Spleen (tissue), 11 donors: ENCODE measurements at regions not wholly inside any gene's neighbourhood (a gene's known extent, or its start where the extent isn't known, plus 50 kb on each side); places are given as distances from the start of the nearest gene placed in this dataset.
"Not testable (repeated sequence)": the region's sequence is repeated elsewhere in the genome, so short reads cannot be mapped to it uniquely, and the experiment has no call there.

Experiments
- DNase-seq: peaks from one replicate; pipeline ENCODE4 v3.0.0-alpha.2; 2020
- H3K27ac ChIP-seq, 8 donors: fragments of 200-600 bp; sonication (generic) in 7 of 8; 1 replicate in 4 of 8; 2 replicates in 4 of 8; pipeline versions ENCODE4 v1.5.0 to v1.8.0; 2016 to 2021; ENCODE audit warnings: inconsistent platforms in 4 of 8, mild to moderate bottlenecking in 4 of 8, moderate library complexity in 1 of 8
- H3K27me3 ChIP-seq, 7 donors: fragments of 200-600 bp; sonication (generic) in 6 of 7; replicated peaks in 1 of 7; 1 replicate in 4 of 7; 2 replicates in 3 of 7; pipeline versions ENCODE4 v1.5.0 to v1.8.0; 2016 to 2021; ENCODE audit warnings: inconsistent platforms in 3 of 7, mild to moderate bottlenecking in 1 of 7
- H3K36me3 ChIP-seq, 6 donors: fragments of 200-600 bp; sonication (generic) in 5 of 6; 1 replicate in 4 of 6; 2 replicates in 2 of 6; pipeline versions ENCODE4 v1.5.0 to v1.8.0; 2016 to 2021; ENCODE audit warnings: inconsistent platforms in 2 of 6
- H3K4me1 ChIP-seq, 6 donors: fragments of 200-600 bp; sonication (generic) in 5 of 6; 1 replicate in 3 of 6; 2 replicates in 3 of 6; pipeline versions ENCODE4 v1.5.0 to v1.8.0; 2016 to 2021; ENCODE audit warnings: inconsistent platforms in 3 of 6
- H3K4me3 ChIP-seq, 8 donors: fragments of 200-600 bp; sonication (generic) in 7 of 8; 1 replicate in 4 of 8; 2 replicates in 4 of 8; pipeline versions ENCODE4 v1.5.0 to v1.8.0; 2016 to 2021; ENCODE audit warnings: inconsistent platforms in 4 of 8, mild to moderate bottlenecking in 4 of 8, moderate library complexity in 2 of 8
- H3K9me3 ChIP-seq, 8 donors: fragments of 200-600 bp; sonication (generic) in 7 of 8; 1 replicate in 4 of 8; 2 replicates in 4 of 8; pipeline versions ENCODE4 v1.5.0 to v1.8.0; 2016 to 2021; ENCODE audit warnings: inconsistent platforms in 4 of 8
- POLR2A ChIP-seq, 3 donors: fragments of 450-650 bp; IDR thresholded peaks; one replicate each; pipeline ENCODE4 v1.5.1; 2017; ENCODE audit warnings: antibody characterized with exemption in 3 of 3, mild to moderate bottlenecking in 1 of 3
- POLR2AphosphoS5 ChIP-seq, 3 donors: sonication (generic); formaldehyde crosslinking; IDR thresholded peaks; one replicate each; pipeline ENCODE4 v1.5.1; 2017; ENCODE audit warnings: antibody characterized with exemption in 3 of 3
- WGBS, 5 donors: extraction: QIAGEN DNeasy Blood & Tissue Kit in 3 of 5; methylation state at CpG; one replicate each; pipeline versions ENCODE4 v1.1.5 to v1.1.7; 2013 to 2018; 5-methylcytosine and 5-hydroxymethylcytosine counted together
- intact Hi-C: fragments of 100-400 bp; cut with DNase I; formaldehyde crosslinking; loops from one replicate; pipeline ENCODE4 v1.15.0; 2023; ENCODE audit warnings: low total_unique reads
- TF ChIP-seq, protein P1 (sequence below), 11 experiments: fragments of 200-600 bp in 7 of 11; fragments of 450-650 bp in 4 of 11; sonication (generic) in 4 of 11; IDR thresholded peaks in 8 of 11; conservative IDR thresholded peaks in 3 of 11; 1 replicate in 7 of 11; 2 replicates in 4 of 11; pipeline versions ENCODE4 v1.4.0 to v1.8.0; 2016 to 2021; ENCODE audit warnings: antibody characterized with exemption in 11 of 11, inconsistent platforms in 4 of 11, mild to moderate bottlenecking in 1 of 11
- donor health status: healthy with polysubstance abuse.
- donor health status: DM: no; HTN: no; CAD: no; lungs with moderate emphysema.
- donor health status: DM: no; HTN: no; CAD: no.
- donor health status: Bipolar disorder and iron deficiency.
- donor health status: healthy.
- donor health status: DM: no; HTN: no; CAD: no.
- donor health status: DM: yes; HTN: yes; CAD: no.

DNA sequence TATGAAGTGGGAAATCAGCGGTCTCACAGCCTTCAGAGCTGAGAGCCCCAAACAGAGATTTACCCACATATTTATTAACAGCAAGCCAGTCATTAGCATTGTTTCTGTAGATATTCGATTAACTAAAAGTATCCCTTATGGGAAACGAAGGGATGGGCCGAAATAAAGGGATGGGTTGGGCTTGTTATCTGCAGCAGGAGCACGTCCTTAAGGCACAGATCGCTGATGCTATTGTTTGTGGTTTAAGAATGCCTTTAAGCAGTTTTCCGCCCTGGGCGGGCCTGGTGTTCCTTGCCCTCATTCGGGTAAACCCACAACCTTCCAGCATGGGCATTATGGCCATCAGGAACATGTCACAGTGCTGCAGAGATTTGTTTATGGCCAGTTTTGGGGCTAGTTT lies 580.3 kb upstream of the CHD1 start:
- 76 to 88% (median 80%) methylated on average over 9 of the region's 9 CpGs for WGBS, 5 donors

DNA sequence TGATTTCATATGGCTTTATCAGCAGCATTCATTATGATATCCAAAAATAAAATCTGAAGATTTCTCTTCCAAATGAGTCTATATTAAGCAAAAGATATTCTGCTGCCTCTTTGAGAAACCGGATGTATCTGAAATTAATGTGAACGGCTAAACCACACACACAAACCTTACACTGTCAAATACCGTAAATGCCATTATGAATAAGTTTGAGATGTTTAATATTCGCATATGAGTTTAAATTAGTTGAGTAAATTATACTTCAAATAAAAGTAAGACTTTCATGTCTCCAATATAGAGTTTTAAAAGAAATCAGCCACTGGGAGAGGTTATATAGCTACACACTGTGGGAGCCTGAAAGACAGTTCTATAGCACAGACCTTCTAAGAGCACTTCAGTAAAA lies 566.6 kb upstream of the CHD1 start:
- H3K4me1 ChIP-seq, H3K27ac ChIP-seq, H3K27me3 ChIP-seq, DNase-seq, H3K4me3 ChIP-seq, intact Hi-C loops, H3K36me3 ChIP-seq, H3K9me3 ChIP-seq: not testable (repeated sequence)
- WGBS, 5 donors, result 76 to 92% (median 84%) methylated on average over 4 of the region's 4 CpGs

More for the DNA sequence above, 580.3 kb upstream of the CHD1 start:
- DNase-seq, H3K4me1 ChIP-seq, H3K27ac ChIP-seq, intact Hi-C loops, H3K36me3 ChIP-seq, H3K27me3 ChIP-seq, H3K4me3 ChIP-seq: not testable (repeated sequence)
- peaks cover 0 to 30% (median 14%) of the 10 kb centered on the region in 8 donors for H3K9me3 ChIP-seq

DNA sequence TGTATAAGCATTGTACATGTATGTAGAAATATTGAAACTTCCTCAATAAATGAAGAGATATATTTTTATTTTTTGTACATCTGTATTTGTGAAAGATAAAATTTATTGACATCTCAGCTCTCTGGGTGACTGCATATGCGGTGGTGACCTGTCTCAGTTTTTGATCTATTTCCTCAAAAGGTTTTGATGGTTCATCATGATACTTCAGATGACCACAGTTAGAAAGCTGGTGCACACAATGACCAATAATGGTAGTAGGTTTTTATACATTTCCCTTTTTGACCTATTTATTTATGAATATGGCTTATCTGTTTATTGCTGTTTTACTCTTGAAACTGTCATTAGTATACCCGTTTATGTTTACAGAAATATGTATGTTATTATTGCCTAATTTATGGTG lies 549.6 kb upstream of the CHD1 start:
- WGBS, 5 donors, result 59 to 93% (median 82%) methylated on average over 2 of the region's 2 CpGs
- H3K4me1 ChIP-seq, H3K4me3 ChIP-seq, H3K9me3 ChIP-seq, DNase-seq, H3K36me3 ChIP-seq, H3K27ac ChIP-seq, H3K27me3 ChIP-seq, intact Hi-C loops: not testable (repeated sequence)

DNA sequence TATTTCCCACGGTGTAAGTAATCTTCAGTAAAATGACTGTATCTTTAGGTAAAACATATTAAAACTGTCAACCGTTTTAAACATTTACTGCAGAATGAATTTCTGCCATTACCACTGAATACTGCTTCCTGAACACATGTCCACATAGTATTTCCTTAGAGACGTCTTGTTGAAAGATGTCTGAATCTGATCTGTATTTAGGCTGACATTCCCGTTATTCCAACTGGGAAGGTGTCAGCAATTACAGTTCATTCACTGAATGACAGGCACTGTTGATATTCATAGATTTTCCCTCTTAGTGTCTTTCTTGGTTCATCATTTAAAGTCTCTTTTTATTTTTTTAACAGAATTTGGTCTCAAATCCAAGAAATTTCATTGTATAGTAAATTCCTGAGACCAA lies 544.5 kb upstream of the CHD1 start:
- intact Hi-C loops, H3K4me3 ChIP-seq, H3K27me3 ChIP-seq, DNase-seq, H3K36me3 ChIP-seq, H3K27ac ChIP-seq, H3K4me1 ChIP-seq, H3K9me3 ChIP-seq: not testable (repeated sequence)
- WGBS, 5 donors, result 27 to 53% (median 40%) methylated on average over 4 of the region's 4 CpGs

DNA sequence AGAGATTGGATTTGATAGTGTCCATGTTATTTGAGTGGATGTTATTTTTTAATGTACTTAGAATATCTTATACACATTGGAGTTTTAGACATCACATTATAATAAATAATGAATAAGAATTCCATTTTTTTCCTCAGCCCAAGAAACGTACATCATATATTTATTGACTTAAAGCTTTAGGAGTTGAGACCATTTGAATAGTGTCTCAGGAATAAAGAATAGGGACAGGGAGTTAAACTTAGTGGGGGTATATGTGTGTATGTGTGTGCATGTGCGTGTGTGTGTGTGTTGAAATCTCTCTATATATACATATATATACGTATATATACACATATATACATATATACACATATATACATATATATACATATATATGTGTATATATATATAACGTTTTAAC lies 542.9 kb upstream of the CHD1 start:
- intact Hi-C loops, H3K27me3 ChIP-seq, H3K36me3 ChIP-seq, H3K4me1 ChIP-seq, H3K27ac ChIP-seq, H3K9me3 ChIP-seq, H3K4me3 ChIP-seq, DNase-seq: not testable (repeated sequence)
- WGBS, 5 donors, result 62 to 87% (median 73%) methylated on average over 4 of the region's 4 CpGs

DNA sequence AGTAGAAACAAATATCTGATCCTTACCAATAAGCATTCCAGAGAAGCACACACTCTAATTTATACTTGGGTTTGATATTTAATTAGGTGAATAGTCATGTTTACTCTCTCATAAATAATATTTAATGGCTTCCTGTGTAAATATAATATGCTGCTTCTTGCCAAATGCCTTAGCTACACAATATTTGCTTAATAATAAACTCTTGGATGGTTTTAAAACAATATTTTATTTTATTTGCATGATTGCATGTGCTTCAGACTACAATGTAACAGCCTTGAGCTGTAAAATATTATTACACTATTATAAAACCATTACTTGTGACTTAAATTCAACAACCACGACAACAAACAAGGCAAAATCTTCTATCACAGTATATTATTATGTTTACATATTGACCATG lies 542.4 kb upstream of the CHD1 start:
- H3K27me3 ChIP-seq, H3K36me3 ChIP-seq, H3K4me3 ChIP-seq, H3K4me1 ChIP-seq, intact Hi-C loops, H3K27ac ChIP-seq, DNase-seq, H3K9me3 ChIP-seq: not testable (repeated sequence)
- 72 to 95% (median 84%) methylated on average over 1 of the region's 1 CpG for WGBS, 5 donors

DNA sequence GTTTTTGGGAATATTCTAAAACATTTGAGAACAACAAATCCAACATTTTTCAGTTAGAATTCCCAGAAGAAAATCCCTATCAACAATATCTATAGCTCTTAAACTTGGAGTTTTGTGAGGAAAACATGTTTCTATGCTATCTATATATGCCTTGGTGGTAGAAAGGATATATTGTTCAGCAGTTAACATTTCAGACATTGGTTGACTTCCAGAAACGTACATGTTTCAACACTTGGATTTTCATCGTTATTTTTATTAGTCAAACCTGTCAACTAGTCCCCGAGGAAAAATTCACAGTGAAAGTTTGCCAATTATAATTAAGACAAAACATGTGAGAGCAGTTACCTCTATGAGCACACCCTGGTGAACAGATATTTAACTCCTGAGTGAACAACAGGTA lies 541.8 kb upstream of the CHD1 start:
- H3K27ac ChIP-seq, H3K4me1 ChIP-seq, H3K9me3 ChIP-seq, DNase-seq, H3K4me3 ChIP-seq, H3K36me3 ChIP-seq, H3K27me3 ChIP-seq, intact Hi-C loops: not testable (repeated sequence)
- 68 to 90% (median 72%) methylated on average over 3 of the region's 3 CpGs for WGBS, 5 donors

DNA sequence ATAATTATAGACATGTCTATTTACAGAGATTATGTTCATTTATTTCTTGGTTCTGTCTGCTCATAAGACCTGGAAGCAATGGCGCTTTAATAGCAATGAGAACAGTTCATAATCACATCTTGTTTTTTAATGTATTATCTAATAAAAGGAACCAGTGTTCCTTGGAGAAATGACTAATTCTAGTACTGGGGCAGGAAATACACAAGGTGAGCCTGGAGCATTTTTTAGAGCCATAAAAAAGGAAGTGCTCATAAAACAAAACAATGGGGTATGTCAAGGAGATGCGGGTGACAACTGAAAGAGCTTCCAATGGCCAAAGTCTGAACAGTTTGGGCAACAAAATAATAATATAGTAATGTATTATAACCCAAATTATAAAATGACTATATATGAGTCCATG lies 531.9 kb upstream of the CHD1 start:
- 47 to 53% (median 51%) methylated on average over 2 of the region's 2 CpGs for WGBS, 5 donors

More for the DNA sequence above, 531.9 kb upstream of the CHD1 start:
- H3K4me1 ChIP-seq, result no peaks in the 10 kb centered on the region
- intact Hi-C loops, result no loop called here
- TF ChIP-seq, protein P1, sequence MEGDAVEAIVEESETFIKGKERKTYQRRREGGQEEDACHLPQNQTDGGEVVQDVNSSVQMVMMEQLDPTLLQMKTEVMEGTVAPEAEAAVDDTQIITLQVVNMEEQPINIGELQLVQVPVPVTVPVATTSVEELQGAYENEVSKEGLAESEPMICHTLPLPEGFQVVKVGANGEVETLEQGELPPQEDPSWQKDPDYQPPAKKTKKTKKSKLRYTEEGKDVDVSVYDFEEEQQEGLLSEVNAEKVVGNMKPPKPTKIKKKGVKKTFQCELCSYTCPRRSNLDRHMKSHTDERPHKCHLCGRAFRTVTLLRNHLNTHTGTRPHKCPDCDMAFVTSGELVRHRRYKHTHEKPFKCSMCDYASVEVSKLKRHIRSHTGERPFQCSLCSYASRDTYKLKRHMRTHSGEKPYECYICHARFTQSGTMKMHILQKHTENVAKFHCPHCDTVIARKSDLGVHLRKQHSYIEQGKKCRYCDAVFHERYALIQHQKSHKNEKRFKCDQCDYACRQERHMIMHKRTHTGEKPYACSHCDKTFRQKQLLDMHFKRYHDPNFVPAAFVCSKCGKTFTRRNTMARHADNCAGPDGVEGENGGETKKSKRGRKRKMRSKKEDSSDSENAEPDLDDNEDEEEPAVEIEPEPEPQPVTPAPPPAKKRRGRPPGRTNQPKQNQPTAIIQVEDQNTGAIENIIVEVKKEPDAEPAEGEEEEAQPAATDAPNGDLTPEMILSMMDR (IDR thresholded peaks at IDR 0.05 in 8 of 11, conservative IDR thresholded peaks at IDR 0.05 in 3 of 11), result no peak
- TF ChIP-seq POLR2A (IDR thresholded peaks at IDR 0.05), result no peak
- no peak for TF ChIP-seq POLR2AphosphoS5 (IDR thresholded peaks at IDR 0.05)
- no peaks in the 10 kb centered on the region for H3K9me3 ChIP-seq
- DNase-seq, result no peak
- no peaks in the 10 kb centered on the region for H3K36me3 ChIP-seq
- H3K27ac ChIP-seq, result no peak overlapping the region
- H3K4me3 ChIP-seq, result no peak overlapping the region
- no peaks in the 10 kb centered on the region for H3K27me3 ChIP-seq
